HG03342 (cell line): ENCODE measurements at regions not wholly inside any gene's neighbourhood (a gene's known extent, or its start where the extent isn't known, plus 50 kb on each side); places are given as distances from the start of the nearest gene placed in this dataset.

Source experiments
- ATAC-seq: cut with Tn5 transposase; IDR thresholded peaks from one replicate; pipeline ENCODE4 v1.9.1; 2021; ENCODE audit warnings: mild to moderate bottlenecking, moderate library complexity; ENCODE audit not compliant: unreplicated experiment

DNA sequence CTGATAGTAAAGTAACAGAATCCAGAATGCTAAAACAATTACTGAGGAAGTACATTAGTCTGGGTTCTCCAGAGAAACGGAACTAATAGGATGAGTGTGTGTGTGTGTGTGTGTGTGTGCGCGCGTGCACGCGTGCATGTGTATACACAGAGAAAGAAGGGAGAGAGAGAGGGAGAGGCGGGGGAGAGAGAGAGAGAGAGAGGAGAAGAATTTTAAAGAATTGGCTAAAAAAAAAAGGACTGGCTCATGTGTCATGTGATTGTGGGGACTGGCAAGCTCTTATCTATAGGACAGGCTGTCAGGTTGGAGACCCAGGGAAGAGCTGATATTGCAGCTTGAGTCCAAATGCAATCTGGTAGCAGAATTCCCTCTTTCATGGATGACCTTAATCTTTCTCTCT is 976.2 kb upstream of the CDH2 start:
- no peak for ATAC-seq

DNA sequence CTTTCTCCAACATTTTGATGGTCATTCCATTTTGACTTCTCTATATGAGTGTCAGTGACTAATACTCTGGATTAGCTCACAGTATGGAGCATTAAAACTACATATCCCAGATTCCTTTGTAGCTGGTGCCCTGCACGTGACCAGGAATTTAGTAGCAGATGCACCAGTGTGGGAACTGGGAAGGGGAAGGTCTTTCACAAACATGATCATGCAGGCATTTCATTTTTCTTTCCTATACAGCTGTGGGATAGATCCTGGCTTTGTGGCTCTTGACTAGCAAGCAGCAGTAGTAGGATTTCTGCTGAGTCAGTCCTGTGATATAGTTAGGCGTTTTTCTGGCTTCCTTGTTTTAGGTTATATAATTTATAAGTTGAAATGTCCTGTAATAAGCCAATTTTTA is 971.0 kb upstream of the CDH2 start:
- no peak for ATAC-seq

DNA sequence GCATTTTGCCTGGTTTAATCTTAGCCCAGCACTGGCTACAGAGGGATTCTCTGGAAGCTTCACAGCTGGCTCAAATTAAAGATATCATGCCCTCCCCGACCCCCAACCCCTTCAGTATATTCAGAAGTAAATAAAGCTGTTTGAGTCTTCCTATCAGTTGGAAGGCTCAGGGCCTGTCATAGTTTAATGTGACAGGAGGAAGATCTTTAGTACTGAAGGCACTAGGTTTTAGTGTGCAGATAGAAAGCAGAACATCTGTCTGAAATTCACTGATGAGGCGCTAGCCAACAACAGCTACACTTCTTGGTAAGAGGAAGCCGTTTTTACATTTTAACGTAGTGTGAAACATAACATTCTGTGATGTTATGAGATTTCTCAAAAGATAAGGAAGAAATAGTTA is 969.1 kb upstream of the CDH2 start:
- no peak for ATAC-seq

DNA sequence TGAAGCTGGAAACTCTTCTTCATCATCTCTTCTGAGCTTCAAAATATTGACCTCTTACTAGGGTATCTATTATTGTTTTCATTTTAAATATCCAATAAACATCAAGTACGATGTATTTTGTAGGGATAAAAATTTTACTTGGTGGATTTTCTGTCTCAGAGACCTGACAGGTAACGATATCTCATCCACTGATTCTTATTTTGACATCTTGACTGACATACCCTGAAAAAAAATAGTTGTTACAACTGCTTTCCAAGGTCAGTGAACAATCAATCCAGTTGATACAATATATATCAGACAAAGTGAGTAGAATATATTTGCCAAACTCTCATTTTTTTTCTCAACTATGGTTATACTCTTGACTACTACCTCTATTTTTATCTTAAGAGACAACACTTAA is 963.7 kb upstream of the CDH2 start:
- ATAC-seq = no peak

DNA sequence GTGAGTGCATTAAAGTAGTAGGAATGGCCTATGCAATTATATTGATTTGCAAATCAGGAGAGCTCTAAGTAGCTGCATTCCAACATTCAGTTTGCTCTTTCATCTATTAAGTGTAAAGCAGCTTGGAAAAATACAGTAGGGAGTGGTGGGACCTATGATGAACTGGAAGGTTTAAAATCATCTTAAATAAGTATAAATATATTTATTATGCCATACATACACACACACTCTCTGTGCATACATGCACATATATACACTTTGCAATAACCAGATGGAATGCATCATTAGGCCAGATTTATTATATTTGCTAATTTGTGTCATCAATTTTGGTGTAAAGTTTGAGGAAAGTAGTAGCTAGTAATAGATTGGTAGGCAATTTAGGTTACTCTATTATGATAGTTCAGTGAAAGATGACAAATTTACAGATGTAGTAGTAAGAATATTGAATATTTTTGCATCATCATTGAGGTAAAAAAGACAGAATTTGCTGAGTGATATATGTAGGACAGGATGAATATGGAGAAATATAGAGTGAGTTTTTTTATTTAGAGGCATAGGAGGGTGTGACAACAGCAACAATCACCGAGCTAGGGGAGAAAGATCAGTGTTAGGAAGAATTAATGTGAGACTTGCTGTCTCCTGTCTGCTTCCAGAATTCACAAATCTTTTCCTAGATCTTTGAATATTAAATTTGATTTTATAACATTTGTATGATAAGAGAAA is 961.0 kb upstream of the CDH2 start:
- no peak for ATAC-seq

DNA sequence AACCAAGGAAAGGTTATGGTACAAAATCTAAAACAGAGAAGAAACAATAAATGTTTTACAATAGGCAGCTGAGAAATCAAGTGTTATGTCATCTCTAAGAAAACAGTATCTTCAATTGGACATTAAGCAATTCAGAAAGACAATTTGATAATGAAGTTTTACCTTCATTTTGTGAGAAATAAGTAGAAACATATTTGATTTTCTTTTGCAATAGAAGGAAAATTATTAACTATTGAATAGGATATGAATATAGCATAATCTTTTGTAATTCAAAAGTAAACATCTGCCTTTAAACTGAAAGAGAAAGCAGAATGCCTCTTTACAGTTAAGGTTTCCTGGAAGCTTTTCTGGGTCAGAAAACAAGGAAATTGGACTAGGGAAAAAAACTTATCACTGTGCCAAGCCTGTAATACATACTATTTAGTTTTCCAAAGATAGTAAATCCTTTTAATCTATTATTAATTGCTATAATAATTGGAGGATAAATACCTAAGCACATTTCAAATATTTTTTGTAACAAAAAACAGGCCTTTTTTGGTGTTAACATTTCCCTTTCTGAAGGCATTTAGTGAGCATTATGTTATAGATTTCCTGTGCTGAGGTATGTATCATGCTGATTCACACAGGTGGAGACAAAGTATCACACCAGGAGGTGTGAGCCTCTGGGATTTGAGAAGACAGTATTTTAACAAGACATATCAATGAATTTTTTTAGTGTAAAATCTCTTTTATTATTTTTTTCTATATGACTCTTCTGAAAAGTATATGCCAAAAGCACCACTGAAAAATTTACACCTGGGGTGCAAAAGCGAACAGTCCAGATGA is 947.0 kb upstream of the CDH2 start:
- ATAC-seq = no peak

DNA sequence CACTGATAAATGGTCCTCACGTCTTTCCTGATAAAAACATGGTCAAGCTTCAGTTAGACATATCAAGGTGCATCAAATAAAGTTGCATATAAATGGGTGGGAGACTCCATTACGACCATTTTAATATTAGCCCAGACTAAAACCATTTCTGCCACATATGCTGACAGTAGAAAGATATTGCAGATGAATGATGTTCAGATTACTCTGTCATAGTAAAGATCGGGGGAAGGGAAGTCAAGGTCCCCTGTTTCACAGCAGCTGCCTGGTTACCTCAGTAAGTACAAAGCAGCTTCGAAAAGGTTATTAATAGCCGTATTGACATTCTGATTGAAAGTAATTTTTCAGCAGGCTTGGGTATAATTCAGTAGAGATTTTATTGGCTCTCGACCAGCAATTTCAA is 927.7 kb upstream of the CDH2 start:
- no peak for ATAC-seq

DNA sequence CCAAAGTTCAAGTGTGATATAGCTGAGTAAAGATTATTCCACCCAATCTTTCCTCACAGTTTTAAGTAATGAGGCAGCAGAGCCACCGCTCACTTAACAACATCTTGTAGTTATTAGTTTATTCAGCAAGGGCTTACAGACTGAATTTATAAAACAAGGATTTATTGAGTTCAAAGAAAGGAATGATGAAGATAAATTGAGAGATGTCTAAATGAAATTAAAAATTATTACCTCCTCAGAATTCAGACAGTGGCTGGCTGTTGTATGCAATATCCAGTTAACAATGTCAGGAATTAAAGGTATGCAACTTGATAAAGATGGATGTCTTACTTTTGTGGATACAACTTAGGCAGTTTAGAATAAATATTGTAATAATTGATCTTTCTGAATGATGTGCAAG is 927.3 kb upstream of the CDH2 start:
- ATAC-seq = no peak

DNA sequence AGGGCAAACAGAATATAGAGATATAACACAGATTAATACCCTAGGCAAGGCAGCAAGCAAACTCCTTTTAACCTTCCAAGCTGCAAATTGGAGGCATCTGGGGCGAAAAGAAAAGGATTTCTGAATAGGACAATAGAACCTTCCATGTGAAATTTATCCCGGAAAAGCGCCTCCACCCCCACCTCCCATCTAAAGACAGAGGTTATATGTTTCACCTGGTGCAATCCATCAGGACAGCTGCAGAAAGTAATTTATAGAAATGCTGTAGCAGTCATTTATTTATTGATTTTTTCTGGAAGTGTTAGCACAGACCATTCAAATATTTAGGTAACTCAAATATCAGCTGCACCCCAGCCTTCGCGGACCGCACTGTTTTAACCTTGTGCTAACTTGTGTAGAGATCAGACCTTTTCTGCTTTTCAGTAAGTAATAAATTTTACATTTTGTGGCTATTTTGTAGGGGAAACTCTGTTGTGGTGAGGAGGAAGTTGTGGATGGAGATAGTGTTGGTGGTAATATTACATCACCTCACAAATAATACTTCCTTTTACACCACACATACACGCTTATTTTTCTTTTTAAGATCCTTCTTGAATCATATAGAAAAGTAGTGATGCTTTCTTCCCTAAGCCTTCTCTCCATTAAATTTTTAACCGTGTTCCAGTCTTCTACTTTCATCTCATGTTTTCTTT is 919.3 kb upstream of the CDH2 start:
- no peak for ATAC-seq

DNA sequence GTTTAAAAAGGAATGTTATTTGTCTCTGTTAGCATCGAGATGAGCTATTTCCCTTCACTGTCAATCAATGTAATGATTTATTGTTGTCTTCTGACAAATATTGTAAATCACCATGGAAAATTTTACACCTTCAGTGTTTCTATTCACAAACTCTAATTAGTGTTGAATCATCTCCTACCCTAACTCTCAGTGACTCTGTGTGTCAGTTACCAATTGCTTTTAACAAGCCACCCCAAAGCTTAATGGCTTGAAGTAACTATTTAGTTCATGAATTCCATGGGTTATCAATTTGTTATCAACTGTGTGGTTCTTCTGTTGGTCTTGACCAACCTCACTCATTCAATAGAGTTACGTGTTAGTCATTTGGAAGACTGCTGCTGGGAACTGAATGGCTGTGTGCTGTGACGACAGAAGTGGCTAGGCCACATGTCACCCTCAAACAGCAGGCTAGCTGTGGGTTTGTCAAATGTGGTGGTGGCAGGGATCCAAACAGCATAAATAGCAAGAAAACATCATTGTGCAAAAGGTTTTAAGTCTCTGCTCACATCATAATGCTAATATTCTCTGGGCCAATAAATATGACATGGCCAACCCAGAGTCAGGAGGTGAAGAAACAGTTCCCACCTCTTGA is 910.8 kb upstream of the CDH2 start:
- ATAC-seq = no peak

DNA sequence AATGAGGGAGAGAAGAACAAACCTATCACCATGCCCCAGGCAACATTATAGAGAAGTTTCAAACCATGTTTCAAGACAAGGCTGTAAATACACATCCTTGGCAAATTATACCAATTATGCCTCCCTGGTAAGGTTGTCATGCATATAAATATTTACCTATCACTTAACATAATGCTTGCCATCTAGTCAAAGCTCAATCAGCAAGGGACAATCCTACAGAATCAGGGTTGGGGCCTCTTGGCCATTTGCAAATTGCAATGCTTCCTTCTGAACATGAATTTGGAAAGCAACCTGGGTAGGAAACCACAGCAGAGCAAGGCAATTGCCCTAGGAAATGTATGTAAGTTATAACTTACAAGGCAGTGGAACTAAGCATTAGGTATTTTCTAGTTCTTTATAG is 907.2 kb upstream of the CDH2 start:
- no peak for ATAC-seq

DNA sequence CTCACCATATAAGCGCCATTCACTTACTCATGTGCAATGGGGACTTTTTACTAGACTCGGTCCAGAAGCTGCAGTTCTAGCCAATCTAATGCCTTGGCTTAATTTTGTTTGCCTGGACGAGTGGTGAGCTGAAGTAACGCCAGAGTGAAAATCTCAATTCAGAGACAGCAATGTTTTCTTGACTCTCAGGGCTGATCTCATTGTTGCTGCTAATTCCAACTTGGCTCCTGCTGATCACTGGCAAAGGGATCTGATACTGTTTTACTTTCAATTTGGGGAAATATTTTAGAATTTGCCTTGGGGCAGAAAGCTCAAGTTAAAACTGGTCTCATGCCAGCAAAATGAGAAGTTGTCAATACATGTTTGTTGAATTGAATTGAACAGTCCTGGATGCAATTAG is 906.6 kb upstream of the CDH2 start:
- no peak for ATAC-seq

DNA sequence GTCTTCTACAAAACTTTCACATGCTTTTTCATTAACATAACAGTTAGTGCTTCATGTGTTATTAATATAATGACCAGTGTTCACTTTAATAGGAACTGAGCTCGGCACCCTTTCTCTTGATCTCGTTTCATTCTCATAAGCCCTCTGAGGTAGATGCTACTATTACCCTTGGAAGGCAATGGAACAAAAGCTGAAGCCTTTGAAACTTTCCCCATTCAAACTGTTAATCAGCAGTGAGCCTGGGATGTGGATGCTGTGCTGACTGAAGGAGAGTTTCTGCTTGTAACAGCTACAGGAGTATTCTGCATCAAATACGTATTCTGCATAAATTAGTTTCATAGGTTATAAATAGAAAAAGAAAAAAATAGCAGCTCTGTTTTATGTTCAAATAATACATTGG is 904.0 kb upstream of the CDH2 start:
- ATAC-seq = no peak

DNA sequence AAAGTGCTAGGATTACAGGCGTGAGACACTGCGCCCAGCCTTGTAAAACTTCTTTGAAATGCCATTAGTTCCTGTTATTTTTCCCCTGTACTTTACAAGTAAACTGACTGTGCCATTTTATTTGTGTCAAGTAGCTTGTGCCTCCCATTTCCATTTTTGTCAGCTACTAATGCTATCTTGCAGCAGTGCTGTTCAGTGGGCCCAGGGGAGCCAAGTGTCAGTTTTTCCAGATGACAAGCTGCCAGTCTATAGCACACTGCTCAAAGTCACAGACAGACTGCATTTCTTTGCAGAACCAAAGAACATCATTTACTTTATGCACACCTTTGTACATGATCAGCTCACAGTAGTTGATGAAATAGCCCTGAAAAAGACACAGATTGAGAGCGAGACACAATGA is 901.3 kb upstream of the CDH2 start:
- no peak for ATAC-seq

DNA sequence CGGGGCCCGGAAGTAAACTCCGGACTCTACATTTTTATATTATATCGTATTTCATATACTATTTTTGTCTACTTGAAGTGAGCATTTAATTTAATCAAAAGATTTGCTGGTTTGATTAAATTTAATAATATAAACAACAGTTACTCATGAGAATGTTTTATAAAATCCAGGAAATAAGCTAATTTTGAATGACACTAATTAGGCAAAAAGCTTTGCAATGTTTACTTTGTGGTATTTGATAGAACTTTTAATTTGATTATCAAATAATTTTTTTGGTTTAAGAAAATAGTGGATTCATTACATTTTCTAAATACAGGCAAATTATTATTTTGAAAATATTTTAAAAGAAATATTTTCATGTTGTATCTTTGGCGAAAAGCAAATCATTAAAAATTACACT is 900.4 kb upstream of the CDH2 start:
- no peak for ATAC-seq

DNA sequence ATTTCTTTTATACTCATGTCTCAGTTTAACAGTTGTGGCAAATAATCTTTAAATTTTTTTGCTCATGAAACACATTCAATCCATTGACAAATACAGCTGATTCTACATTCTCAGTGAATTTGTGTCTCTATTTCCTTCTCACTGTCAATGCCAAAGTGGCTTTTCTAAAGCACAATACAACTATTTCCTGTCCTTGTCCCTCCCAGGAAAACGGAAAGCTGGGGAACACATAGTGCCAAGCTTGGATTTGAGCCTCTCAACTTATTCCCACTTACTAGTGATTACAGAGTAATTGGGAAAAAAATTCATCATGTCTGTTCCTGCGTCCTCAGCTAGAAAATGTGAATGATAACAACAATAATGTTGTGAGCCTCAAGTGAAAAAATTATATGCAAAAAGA is 899.7 kb upstream of the CDH2 start:
- no peak for ATAC-seq

DNA sequence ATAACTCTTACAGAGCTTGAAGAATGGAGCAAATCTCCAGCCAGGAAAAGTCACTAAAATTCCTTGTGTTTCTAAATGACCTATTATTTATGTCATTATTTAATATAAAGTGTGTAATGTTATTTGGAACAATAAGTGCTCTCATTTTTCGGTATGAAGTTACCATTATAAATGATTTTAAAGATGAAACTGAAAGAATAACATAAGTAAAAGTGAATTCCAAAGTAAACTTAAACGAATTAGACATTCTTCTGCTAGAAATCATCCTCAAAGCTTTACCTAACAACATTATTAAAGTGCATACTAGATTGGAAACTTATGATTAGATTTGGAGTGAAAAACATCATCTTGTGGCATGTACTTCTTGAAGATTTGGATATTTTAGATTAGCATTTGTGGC is 897.2 kb upstream of the CDH2 start:
- ATAC-seq = no peak

DNA sequence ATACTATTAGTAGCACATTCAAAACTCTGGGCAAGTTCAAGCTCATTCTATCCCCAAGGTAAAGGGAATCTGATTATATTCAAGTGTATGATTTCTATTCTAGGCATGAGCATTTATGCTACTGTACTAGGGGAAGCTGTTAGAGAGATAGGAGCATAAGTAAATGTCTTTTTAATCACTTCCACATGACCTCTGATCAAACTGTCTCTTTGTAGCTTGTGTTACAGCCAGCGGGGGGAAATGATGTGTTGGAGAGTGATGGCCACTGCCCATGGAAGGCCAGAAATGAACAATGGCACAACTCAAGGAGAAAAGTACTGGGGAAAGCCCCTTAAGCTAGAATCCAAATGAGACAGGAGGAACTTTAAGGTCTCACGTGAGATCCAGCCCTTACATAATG is 894.9 kb upstream of the CDH2 start:
- no peak for ATAC-seq

DNA sequence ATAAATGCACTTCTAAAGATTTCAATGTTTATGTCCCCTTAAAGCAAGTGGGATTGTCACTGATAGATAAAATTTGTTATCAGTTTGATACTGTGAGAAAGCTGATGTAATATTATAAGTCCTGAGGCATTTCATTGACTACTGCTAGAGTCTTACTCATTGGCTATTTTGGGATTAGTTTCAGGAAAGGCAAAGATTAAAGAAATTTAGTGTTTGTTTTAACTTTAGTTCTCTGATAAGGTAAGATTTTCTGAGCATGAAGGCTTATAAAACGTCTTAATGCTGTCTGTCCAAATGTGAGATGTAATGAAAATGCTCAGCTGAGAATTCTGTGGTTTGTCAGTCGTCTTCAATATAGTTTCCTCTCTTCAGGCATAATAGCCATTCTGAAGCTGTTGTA is 886.4 kb upstream of the CDH2 start:
- no peak for ATAC-seq

DNA sequence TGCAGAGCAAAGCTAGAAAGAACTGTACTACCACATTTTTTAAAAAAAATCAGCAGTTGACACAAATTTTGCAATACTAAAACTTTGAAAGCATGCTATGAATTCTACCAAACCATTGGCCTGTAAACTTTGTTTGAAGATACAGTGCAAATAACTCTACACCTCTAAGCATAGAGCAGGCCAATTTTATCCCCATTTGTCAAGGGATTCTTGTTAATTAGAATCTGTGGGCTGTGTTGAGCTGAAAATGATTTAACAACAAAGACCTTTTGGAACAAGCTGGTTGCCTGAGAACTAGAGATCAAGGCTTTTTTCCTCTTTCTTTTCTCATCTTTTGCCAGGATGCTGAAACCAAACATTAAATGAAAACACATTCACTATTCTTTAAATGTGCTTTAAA is 886.0 kb upstream of the CDH2 start:
- ATAC-seq = no peak

DNA sequence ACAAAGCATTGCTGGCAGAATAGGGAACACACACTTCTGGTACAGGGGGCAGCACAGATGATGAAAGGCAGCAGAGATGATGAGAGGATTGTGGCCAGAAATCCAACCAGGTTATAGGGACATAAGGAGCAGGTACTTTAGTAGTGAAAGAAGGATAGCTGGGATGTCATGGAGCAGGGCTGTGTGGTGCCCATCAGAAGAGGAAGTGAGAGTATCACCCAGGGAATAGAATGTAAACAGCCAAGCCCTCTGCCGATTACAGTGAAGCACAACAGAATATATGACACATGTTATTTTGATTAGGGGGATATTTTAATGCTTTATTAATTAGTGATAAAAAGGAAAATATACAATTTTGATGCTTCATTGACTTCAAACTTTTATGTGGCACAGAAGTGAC is 883.4 kb upstream of the CDH2 start:
- ATAC-seq = no peak

DNA sequence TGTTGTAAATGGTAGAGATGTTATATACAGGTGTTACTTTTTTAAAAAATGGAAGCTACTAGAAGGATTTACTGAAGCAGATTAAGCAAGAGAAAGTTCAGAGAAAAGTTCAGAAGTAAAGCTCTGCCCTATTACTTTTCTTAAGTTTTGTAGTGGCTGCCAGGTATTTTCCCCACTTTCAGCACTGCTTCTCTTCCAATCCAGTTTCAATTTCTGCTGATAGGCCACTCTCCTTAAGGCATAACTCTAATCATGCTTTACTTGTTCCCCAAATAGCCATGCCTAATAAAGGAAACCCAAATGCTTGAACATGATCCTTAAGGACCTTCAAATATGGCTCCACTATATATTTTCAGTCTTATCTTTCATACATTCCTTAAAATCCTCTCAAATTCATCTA is 880.8 kb upstream of the CDH2 start:
- ATAC-seq = no peak
